ENCODE measurements at regions not wholly inside any gene's neighbourhood (a gene's known extent, or its start where the extent isn't known, plus 50 kb on each side); places are given as distances from the start of the nearest gene placed in this dataset.

GRCh38 chr2:208916881-208917280, 507.0 kb upstream of the MAP2 start:
- Mint-ChIP-seq H3K9me3 (peaks cover 6% of the 10 kb centered on the region; the same call in 2 of the 3 replicates), H3K36me3 (ENCODE audit: low read depth) (0 out of 3 replicates have a peak, but pooled peaks cover 6% of the 10 kb centered on the region), H3K27me3 (ENCODE audit: insufficient read depth, low read depth, poor library complexity) (no peaks in the 10 kb centered on the region), H3K4me1 (no peaks in the 10 kb centered on the region), H3K4me3 (no peak overlapping the region), H3K27ac (no peak overlapping the region)
- Histone ChIP-seq H3K4me1 (ENCODE audit: insufficient read depth) (no peaks in the 10 kb centered on the region), H3K4me2 (no peak overlapping the region), H3K27me3 (ENCODE audit: insufficient read depth) (no peaks in the 10 kb centered on the region), H2AFZ (no peak overlapping the region), H3F3A (replicated peaks; ENCODE audit: low read depth) (no peaks in the 10 kb centered on the region), H3K79me2 (replicated peaks; ENCODE audit: insufficient read depth) (no peaks in the 10 kb centered on the region), H4K20me1 (replicated peaks; ENCODE audit: insufficient read depth) (no peaks in the 10 kb centered on the region), H3K36me3 (ENCODE audit: insufficient read depth) (no peaks in the 10 kb centered on the region), H3K27ac (ENCODE audit: low read depth) (no peak overlapping the region), H3K4me3 (no peak overlapping the region), H3K9me2 (ENCODE audit: insufficient read depth) (no peaks in the 10 kb centered on the region)
- TF ChIP-seq ETS1 (IDR thresholded peaks at IDR 0.05), result no peak
- no peak for TF ChIP-seq ZNF331 (CRISPR knock-in tag; IDR thresholded peaks at IDR 0.05; ENCODE audit: low read depth)
- TF ChIP-seq, protein P1, sequence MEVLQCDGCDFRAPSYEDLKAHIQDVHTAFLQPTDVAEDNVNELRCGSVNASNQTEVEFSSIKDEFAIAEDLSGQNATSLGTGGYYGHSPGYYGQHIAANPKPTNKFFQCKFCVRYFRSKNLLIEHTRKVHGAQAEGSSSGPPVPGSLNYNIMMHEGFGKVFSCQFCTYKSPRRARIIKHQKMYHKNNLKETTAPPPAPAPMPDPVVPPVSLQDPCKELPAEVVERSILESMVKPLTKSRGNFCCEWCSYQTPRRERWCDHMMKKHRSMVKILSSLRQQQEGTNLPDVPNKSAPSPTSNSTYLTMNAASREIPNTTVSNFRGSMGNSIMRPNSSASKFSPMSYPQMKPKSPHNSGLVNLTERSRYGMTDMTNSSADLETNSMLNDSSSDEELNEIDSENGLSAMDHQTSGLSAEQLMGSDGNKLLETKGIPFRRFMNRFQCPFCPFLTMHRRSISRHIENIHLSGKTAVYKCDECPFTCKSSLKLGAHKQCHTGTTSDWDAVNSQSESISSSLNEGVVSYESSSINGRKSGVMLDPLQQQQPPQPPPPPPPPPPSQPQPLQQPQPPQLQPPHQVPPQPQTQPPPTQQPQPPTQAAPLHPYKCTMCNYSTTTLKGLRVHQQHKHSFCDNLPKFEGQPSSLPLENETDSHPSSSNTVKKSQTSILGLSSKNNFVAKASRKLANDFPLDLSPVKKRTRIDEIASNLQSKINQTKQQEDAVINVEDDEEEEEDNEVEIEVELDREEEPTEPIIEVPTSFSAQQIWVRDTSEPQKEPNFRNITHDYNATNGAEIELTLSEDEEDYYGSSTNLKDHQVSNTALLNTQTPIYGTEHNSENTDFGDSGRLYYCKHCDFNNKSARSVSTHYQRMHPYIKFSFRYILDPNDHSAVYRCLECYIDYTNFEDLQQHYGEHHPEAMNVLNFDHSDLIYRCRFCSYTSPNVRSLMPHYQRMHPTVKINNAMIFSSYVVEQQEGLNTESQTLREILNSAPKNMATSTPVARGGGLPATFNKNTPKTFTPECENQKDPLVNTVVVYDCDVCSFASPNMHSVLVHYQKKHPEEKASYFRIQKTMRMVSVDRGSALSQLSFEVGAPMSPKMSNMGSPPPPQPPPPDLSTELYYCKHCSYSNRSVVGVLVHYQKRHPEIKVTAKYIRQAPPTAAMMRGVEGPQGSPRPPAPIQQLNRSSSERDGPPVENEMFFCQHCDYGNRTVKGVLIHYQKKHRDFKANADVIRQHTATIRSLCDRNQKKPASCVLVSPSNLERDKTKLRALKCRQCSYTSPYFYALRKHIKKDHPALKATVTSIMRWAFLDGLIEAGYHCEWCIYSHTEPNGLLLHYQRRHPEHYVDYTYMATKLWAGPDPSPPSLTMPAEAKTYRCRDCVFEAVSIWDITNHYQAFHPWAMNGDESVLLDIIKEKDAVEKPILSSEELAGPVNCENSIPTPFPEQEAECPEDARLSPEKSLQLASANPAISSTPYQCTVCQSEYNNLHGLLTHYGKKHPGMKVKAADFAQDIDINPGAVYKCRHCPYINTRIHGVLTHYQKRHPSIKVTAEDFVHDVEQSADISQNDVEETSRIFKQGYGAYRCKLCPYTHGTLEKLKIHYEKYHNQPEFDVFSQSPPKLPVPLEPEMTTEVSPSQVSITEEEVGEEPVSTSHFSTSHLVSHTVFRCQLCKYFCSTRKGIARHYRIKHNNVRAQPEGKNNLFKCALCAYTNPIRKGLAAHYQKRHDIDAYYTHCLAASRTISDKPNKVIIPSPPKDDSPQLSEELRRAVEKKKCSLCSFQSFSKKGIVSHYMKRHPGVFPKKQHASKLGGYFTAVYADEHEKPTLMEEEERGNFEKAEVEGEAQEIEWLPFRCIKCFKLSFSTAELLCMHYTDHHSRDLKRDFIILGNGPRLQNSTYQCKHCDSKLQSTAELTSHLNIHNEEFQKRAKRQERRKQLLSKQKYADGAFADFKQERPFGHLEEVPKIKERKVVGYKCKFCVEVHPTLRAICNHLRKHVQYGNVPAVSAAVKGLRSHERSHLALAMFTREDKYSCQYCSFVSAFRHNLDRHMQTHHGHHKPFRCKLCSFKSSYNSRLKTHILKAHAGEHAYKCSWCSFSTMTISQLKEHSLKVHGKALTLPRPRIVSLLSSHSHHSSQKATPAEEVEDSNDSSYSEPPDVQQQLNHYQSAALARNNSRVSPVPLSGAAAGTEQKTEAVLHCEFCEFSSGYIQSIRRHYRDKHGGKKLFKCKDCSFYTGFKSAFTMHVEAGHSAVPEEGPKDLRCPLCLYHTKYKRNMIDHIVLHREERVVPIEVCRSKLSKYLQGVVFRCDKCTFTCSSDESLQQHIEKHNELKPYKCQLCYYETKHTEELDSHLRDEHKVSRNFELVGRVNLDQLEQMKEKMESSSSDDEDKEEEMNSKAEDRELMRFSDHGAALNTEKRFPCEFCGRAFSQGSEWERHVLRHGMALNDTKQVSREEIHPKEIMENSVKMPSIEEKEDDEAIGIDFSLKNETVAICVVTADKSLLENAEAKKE (CRISPR knock-in tag; IDR thresholded peaks at IDR 0.05), result no peak
- no peak for TF ChIP-seq JUNB (IDR thresholded peaks at IDR 0.05; ENCODE audit: unreplicated experiment)
- no peak for TF ChIP-seq STAT1 (IDR thresholded peaks at IDR 0.05; ENCODE audit: unreplicated experiment)
- no peak for TF ChIP-seq EZH2 (IDR thresholded peaks at IDR 0.05; ENCODE audit: low read depth, unreplicated experiment)
- TF ChIP-seq CTCF (conservative IDR thresholded peaks at IDR 0.05; ENCODE audit: low read depth in 2 of 2), result no peak
- no peak for TF ChIP-seq POLR2AphosphoS5 (IDR thresholded peaks at IDR 0.05; ENCODE audit: low read depth)
- TF ChIP-seq, protein P2, sequence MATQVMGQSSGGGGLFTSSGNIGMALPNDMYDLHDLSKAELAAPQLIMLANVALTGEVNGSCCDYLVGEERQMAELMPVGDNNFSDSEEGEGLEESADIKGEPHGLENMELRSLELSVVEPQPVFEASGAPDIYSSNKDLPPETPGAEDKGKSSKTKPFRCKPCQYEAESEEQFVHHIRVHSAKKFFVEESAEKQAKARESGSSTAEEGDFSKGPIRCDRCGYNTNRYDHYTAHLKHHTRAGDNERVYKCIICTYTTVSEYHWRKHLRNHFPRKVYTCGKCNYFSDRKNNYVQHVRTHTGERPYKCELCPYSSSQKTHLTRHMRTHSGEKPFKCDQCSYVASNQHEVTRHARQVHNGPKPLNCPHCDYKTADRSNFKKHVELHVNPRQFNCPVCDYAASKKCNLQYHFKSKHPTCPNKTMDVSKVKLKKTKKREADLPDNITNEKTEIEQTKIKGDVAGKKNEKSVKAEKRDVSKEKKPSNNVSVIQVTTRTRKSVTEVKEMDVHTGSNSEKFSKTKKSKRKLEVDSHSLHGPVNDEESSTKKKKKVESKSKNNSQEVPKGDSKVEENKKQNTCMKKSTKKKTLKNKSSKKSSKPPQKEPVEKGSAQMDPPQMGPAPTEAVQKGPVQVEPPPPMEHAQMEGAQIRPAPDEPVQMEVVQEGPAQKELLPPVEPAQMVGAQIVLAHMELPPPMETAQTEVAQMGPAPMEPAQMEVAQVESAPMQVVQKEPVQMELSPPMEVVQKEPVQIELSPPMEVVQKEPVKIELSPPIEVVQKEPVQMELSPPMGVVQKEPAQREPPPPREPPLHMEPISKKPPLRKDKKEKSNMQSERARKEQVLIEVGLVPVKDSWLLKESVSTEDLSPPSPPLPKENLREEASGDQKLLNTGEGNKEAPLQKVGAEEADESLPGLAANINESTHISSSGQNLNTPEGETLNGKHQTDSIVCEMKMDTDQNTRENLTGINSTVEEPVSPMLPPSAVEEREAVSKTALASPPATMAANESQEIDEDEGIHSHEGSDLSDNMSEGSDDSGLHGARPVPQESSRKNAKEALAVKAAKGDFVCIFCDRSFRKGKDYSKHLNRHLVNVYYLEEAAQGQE (IDR thresholded peaks at IDR 0.05; ENCODE audit: unreplicated experiment), result no peak
- no peak for TF ChIP-seq CREB1 (CRISPR knock-in tag; IDR thresholded peaks at IDR 0.05; ENCODE audit: low read depth)
- TF ChIP-seq EZH2phosphoT487 (IDR thresholded peaks at IDR 0.05; ENCODE audit: unreplicated experiment), result no peak
- no peak for TF ChIP-seq NANOG (IDR thresholded peaks at IDR 0.05; ENCODE audit: borderline replicate concordance)
- no peak for TF ChIP-seq ZNF114 (CRISPR knock-in tag; IDR thresholded peaks at IDR 0.05)
- DNase-seq (ENCODE audit: low spot score), result no peak
- no peak for ATAC-seq
